H9 (cell line): ENCODE measurements at regions not wholly inside any gene's neighbourhood (a gene's known extent, or its start where the extent isn't known, plus 50 kb on each side); places are given as distances from the start of the nearest gene placed in this dataset.

Experiments
- DNase-seq: peaks from one replicate; pipeline ENCODE4 v3.0.0-alpha.2; 2017
- H2AFZ ChIP-seq: one replicate; pipeline ENCODE4 v1.6.1; 2013; ENCODE audit warnings: mild to moderate bottlenecking, low read length, control low read depth, moderate library complexity
- H2AK5ac ChIP-seq: 2 replicates; pipeline ENCODE4 v1.6.1; 2013; ENCODE audit warnings: low read length, control low read depth, mixed read lengths; ENCODE audit not compliant: insufficient read length
- H2BK120ac ChIP-seq: one replicate; pipeline ENCODE4 v1.6.1; 2013; ENCODE audit warnings: low read depth, mild to moderate bottlenecking, low read length, control low read depth, inconsistent platforms; ENCODE audit not compliant: poor library complexity, severe bottlenecking
- H2BK12ac ChIP-seq: 2 replicates; pipeline ENCODE4 v1.6.1; 2013; ENCODE audit warnings: low read length, control low read depth, mixed read lengths, low read depth; ENCODE audit not compliant: insufficient read length
- H2BK15ac ChIP-seq: 2 replicates; pipeline ENCODE4 v1.6.1; 2013; ENCODE audit warnings: low read depth, low read length, control low read depth
- H2BK20ac ChIP-seq: one replicate; pipeline ENCODE4 v1.6.1; 2013; ENCODE audit warnings: low read depth, mild to moderate bottlenecking, low read length, control low read depth, inconsistent platforms; ENCODE audit not compliant: poor library complexity, severe bottlenecking
- H2BK5ac ChIP-seq: 2 replicates; pipeline ENCODE4 v1.6.1; 2013; ENCODE audit warnings: low read length, control low read depth, mixed read lengths; ENCODE audit not compliant: insufficient read length
- H3K14ac ChIP-seq: 2 replicates; pipeline ENCODE4 v1.6.1; 2013; ENCODE audit warnings: low read length, control low read depth; ENCODE audit not compliant: insufficient read depth
- H3K18ac ChIP-seq: 2 replicates; pipeline ENCODE4 v1.6.1; 2013; ENCODE audit warnings: low read depth, mild to moderate bottlenecking, mixed read lengths, low read length, control low read depth; ENCODE audit not compliant: insufficient read length
- H3K23ac ChIP-seq: 2 replicates; pipeline ENCODE4 v1.6.1; 2013; ENCODE audit warnings: low read length, control low read depth, mixed read lengths, low read depth; ENCODE audit not compliant: insufficient read length
- H3K23me2 ChIP-seq: 2 replicates; pipeline ENCODE4 v1.6.1; 2013; ENCODE audit warnings: low read depth, mild to moderate bottlenecking, mixed read lengths, low read length, control low read depth; ENCODE audit not compliant: insufficient read length, poor library complexity, severe bottlenecking
- H3K27ac ChIP-seq: 2 replicates; pipeline ENCODE4 v1.5.1; 2013; ENCODE audit warnings: low read length, control low read depth, mixed read lengths, low read depth; ENCODE audit not compliant: insufficient read length
- H3K27me3 ChIP-seq: 2 replicates; pipeline ENCODE4 v1.6.1; 2013; ENCODE audit warnings: low read length, control low read depth, inconsistent platforms; ENCODE audit not compliant: insufficient read depth
- H3K4ac ChIP-seq: 2 replicates; pipeline ENCODE4 v1.6.1; 2013; ENCODE audit warnings: low read depth, mild to moderate bottlenecking, control low read depth, inconsistent platforms, low read length, moderate library complexity
- H3K4me1 ChIP-seq: 2 replicates; pipeline ENCODE4 v1.6.1; 2013; ENCODE audit warnings: low read length, control low read depth, inconsistent platforms; ENCODE audit not compliant: insufficient read depth
- H3K4me2 ChIP-seq: 2 replicates; pipeline ENCODE4 v1.6.1; 2013; ENCODE audit warnings: low read length, control low read depth, mixed read lengths; ENCODE audit not compliant: insufficient read length, insufficient read depth
- H3K56ac ChIP-seq: 2 replicates; pipeline ENCODE4 v1.6.1; 2013; ENCODE audit warnings: low read depth, mild to moderate bottlenecking, mixed read lengths, low read length, control low read depth; ENCODE audit not compliant: insufficient read length
- H3K79me1 ChIP-seq: 2 replicates; pipeline ENCODE4 v1.6.1; 2013; ENCODE audit warnings: low read depth, mild to moderate bottlenecking, moderate library complexity, low read length, control low read depth, inconsistent platforms; ENCODE audit not compliant: insufficient read depth, poor library complexity, severe bottlenecking
- H3K79me2 ChIP-seq: 2 replicates; pipeline ENCODE4 v1.6.1; 2013; ENCODE audit warnings: low read length, control low read depth, inconsistent platforms; ENCODE audit not compliant: insufficient read depth
- H3K9ac ChIP-seq: 2 replicates; pipeline ENCODE4 v1.6.1; 2013; ENCODE audit warnings: low read length, control low read depth, mixed read lengths; ENCODE audit not compliant: insufficient read length; ENCODE audit errors: extremely low read depth
- H3K9me3 ChIP-seq: one replicate; pipeline ENCODE4 v1.6.1; 2013; ENCODE audit warnings: low read depth, low read length, inconsistent platforms; ENCODE audit not compliant: control insufficient read depth
- H3T11ph ChIP-seq: one replicate; pipeline ENCODE4 v1.6.1; 2013; ENCODE audit warnings: mild to moderate bottlenecking, low read length, control low read depth, inconsistent platforms
- H4K20me1 ChIP-seq: one replicate; pipeline ENCODE4 v1.6.1; 2013; ENCODE audit not compliant: control insufficient read depth, insufficient read length, insufficient read depth
- H4K5ac ChIP-seq: 2 replicates; pipeline ENCODE4 v1.6.1; 2013; ENCODE audit warnings: low read depth, mild to moderate bottlenecking, mixed read lengths, low read length, control low read depth; ENCODE audit not compliant: insufficient read length
- H4K8ac ChIP-seq: replicated peaks from 2 replicates; pipeline ENCODE4 v1.6.1; 2013; ENCODE audit warnings: low read length, control low read depth, mixed read lengths, low read depth; ENCODE audit not compliant: insufficient read length
- H4K91ac ChIP-seq: 2 replicates; pipeline ENCODE4 v1.6.1; 2013; ENCODE audit warnings: low read depth, mild to moderate bottlenecking, moderate library complexity, mixed read lengths, low read length, control low read depth; ENCODE audit not compliant: insufficient read length
- H3K27ac Mint-ChIP-seq, 3 experiments: 2 replicates in 2 of 3; 3 replicates in 1 of 3; pipeline ENCODE4 v1.8.0; 2020 to 2021; ENCODE audit warnings: mixed read lengths in 3 of 3, mild to moderate bottlenecking in 1 of 3, moderate library complexity in 1 of 3
- H3K27me3 Mint-ChIP-seq: 2 replicates; pipeline ENCODE4 v1.8.0; 2021; ENCODE audit warnings: low read depth, mild to moderate bottlenecking, moderate library complexity, mixed read lengths
- H3K36me3 Mint-ChIP-seq, 3 experiments: 2 replicates in 2 of 3; 3 replicates in 1 of 3; pipeline ENCODE4 v1.8.0; 2020 to 2021; ENCODE audit warnings: low read depth in 3 of 3, mixed read lengths in 3 of 3; ENCODE audit not compliant: insufficient read depth in 1 of 3
- H3K4me1 Mint-ChIP-seq, 2 experiments: 2 replicates each; pipeline ENCODE4 v1.8.0; 2020; ENCODE audit warnings: mixed read lengths in 2 of 2
- H3K4me3 Mint-ChIP-seq, 2 experiments: 2 replicates in 1 of 2; 3 replicates in 1 of 2; pipeline ENCODE4 v1.8.0; 2020 to 2021; ENCODE audit warnings: mild to moderate bottlenecking in 2 of 2, mixed read lengths in 2 of 2, moderate library complexity in 1 of 2
- H3K9me3 Mint-ChIP-seq, 2 experiments: 2 replicates in 1 of 2; 3 replicates in 1 of 2; pipeline ENCODE4 v1.8.0; 2020; ENCODE audit warnings: mild to moderate bottlenecking in 2 of 2, mixed read lengths in 2 of 2, moderate library complexity in 1 of 2
- WGBS: extraction: QIAGEN DNeasy Blood & Tissue Kit; methylation state at CpG from one replicate; pipeline ENCODE4 v1.1.7; 2013; ENCODE audit warnings: missing lambda C conversion rate, low lambda C conversion rate, mixed read lengths; ENCODE audit not compliant: insufficient read length; ENCODE audit errors: extremely low coverage; 5-methylcytosine and 5-hydroxymethylcytosine counted together
- TF ChIP-seq, protein P1 (sequence below): fragments of 200-600 bp; sonication (generic); conservative IDR thresholded peaks from 3 replicates; pipeline ENCODE4 v1.8.0; 2021; ENCODE audit warnings: antibody characterized with exemption, mild to moderate bottlenecking

DNA sequence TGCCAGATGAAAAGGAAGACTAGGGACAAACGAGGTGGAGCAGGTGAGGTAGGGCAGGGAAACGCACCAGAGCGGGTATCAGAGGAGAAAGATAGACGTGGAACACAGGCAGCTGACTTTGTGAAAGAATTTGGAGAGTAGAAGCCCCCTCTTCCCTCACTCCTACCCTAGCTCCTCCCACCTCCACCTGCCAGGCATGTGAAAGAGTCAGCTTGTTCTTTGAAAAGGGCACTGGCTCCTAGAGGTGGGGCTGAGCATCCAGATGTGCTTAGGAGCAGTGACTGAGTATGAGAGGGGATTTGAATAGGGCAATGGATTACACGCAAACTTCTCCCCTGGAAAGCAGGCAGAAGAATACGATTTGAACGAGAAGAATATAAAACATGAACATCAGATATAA lies 174.2 kb upstream of the INHBA start:
- no peaks in the 10 kb centered on the region for H4K20me1 ChIP-seq
- no CpG with 5 or more reads among the region's 7 CpGs for WGBS
- H2AK5ac ChIP-seq, result no peak overlapping the region
- peaks cover 5% of the 10 kb centered on the region; the same call in 1 of the 2 replicates for H3K27me3 Mint-ChIP-seq
- H2AFZ ChIP-seq, result no peak overlapping the region
- H3K23me2 ChIP-seq, result no peaks in the 10 kb centered on the region
- no peak overlapping the region for H2BK12ac ChIP-seq
- no peak overlapping the region for H4K8ac ChIP-seq
- TF ChIP-seq, protein P1, sequence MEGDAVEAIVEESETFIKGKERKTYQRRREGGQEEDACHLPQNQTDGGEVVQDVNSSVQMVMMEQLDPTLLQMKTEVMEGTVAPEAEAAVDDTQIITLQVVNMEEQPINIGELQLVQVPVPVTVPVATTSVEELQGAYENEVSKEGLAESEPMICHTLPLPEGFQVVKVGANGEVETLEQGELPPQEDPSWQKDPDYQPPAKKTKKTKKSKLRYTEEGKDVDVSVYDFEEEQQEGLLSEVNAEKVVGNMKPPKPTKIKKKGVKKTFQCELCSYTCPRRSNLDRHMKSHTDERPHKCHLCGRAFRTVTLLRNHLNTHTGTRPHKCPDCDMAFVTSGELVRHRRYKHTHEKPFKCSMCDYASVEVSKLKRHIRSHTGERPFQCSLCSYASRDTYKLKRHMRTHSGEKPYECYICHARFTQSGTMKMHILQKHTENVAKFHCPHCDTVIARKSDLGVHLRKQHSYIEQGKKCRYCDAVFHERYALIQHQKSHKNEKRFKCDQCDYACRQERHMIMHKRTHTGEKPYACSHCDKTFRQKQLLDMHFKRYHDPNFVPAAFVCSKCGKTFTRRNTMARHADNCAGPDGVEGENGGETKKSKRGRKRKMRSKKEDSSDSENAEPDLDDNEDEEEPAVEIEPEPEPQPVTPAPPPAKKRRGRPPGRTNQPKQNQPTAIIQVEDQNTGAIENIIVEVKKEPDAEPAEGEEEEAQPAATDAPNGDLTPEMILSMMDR, result no peak
- H3K18ac ChIP-seq, result no peak overlapping the region
- H3K79me2 ChIP-seq, result no peaks in the 10 kb centered on the region
- no peak overlapping the region for H3K9ac ChIP-seq
- no peak overlapping the region for H3K27ac ChIP-seq
- no peak overlapping the region for H3K4ac ChIP-seq
- H3K14ac ChIP-seq, result no peak overlapping the region; the same call in 1 of the 2 replicates
- H2BK120ac ChIP-seq, result no peak overlapping the region
- no peak overlapping the region for H3K4me2 ChIP-seq
- no peak overlapping the region; a peak in 1 of 7 replicates for H3K27ac Mint-ChIP-seq
- H4K91ac ChIP-seq, result no peak overlapping the region
- H2BK5ac ChIP-seq, result no peak overlapping the region
- no peaks in the 10 kb centered on the region for H3K9me3 ChIP-seq
- H2BK20ac ChIP-seq, result no peak overlapping the region
- no peaks in the 10 kb centered on the region for H3K27me3 ChIP-seq
- H3K4me1 ChIP-seq, result no peaks in the 10 kb centered on the region
- no peak overlapping the region for H3K23ac ChIP-seq
- H3K56ac ChIP-seq, result no peak overlapping the region
- DNase-seq, result no peak
- peaks cover 0 to 3% of the 10 kb centered on the region in 2 experiments; a peak in 1 of 5 replicates for H3K9me3 Mint-ChIP-seq
- H2BK15ac ChIP-seq, result no peak overlapping the region
- H4K5ac ChIP-seq, result no peak overlapping the region
- no peak overlapping the region for H3T11ph ChIP-seq
- no peaks in the 10 kb centered on the region for H3K79me1 ChIP-seq
- no peaks in the 10 kb centered on the region; a peak in 1 of 7 replicates for H3K36me3 Mint-ChIP-seq
- H3K4me3 Mint-ChIP-seq, result no peak overlapping the region
- H3K4me1 Mint-ChIP-seq, result peaks cover 8 to 12% of the 10 kb centered on the region in 2 experiments
